Stimulated activated CD8-positive, alpha-beta memory T cell treated with anti-CD3 and anti-CD28 coated beads, Interleukin-7, amount 100 ng/mL, for 24 hours (primary cell): ENCODE measurements at regions not wholly inside any gene's neighbourhood (a gene's known extent, or its start where the extent isn't known, plus 50 kb on each side); places are given as distances from the start of the nearest gene placed in this dataset.
"Not testable (repeated sequence)": the region's sequence is repeated elsewhere in the genome, so short reads cannot be mapped to it uniquely, and the experiment has no call there.

ENCODE experiments used
- DNase-seq: peaks from one replicate; pipeline ENCODE4 v3.0.0-alpha.2; 2020; ENCODE audit warnings: low read depth

DNA sequence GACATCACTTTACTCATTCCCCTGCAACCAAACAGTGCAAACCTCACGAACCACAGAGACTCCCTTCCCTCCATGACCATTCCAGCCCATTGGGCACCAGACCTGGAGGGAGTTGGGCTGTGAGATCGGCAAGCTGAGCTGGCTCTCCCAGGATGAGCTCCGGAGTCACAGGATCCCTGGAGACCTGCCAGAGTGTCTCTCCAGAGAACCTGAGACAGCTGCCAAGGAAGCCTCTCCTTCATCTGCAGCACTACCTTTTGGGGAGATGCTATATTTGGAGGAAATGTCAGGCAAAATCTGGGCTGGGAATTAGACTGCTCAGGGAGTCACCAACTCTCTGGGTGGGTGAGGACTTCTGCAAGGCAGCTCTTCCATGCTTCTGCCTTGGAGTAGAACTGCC lies 417.4 kb downstream of the TNS1 start:
- no peak for DNase-seq

- not testable (repeated sequence) for DNase-seq
These were observed 422.4 kb downstream of the TNS1 start for GRCh38 chr2:217580407-217580806.

GRCh38 chr2:217573571-217573970 lies 429.2 kb downstream of the TNS1 start:
- no peak for DNase-seq

- DNase-seq = no peak
These were observed 432.4 kb downstream of the TNS1 start for GRCh38 chr2:217570394-217570793.

DNA sequence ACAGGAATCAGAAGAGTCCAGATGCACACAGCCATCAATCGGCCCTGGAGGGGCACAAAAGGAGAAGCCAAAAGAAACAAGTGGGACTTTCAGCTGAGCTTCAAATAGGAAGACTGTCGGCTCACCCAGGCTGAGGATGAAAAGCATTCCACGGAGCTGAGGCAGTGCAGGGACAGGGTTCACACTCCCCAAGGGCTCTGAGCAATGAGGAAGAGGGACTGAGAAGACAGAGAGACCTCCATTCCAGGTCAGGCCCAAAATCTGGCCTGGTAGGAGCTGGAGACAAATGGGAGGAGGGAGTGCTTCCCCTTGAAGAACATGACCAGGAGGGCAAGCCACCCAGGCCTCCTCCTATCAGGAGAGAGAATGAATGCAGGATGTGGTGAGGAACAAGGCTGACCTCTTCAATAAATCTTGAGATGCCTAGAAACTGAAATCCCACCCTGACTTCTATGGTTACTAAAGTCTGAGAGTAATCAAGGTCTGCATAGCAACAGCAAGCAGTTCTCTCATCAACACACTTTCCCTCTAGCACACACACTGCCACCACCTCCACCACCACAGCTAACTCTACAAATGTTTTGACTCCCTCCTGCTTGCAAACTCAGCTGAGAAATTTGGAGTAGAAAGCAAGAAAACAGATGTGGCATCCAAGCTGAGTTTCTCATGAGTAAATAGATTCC lies 434.4 kb downstream of the TNS1 start:
- DNase-seq = no peak

DNA sequence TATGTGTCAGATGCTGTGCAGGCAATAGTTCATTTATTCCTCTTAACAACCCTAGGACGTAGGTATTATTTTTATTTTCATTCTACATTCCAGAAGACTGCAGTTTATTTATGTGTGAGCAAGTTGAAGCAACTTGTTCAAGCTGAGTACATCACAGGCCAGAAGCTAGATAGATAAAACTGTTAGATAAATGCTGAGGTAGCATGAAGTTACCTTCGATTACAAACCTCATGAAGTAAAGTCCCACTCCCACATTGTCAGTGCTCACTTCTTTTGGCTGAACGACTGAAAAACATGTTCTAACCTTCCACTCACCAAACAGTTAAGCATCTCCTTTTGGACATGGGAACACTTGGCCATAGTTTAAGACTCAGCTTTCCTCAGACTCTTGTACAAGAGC lies 439.2 kb downstream of the TNS1 start:
- DNase-seq = no peak

DNA sequence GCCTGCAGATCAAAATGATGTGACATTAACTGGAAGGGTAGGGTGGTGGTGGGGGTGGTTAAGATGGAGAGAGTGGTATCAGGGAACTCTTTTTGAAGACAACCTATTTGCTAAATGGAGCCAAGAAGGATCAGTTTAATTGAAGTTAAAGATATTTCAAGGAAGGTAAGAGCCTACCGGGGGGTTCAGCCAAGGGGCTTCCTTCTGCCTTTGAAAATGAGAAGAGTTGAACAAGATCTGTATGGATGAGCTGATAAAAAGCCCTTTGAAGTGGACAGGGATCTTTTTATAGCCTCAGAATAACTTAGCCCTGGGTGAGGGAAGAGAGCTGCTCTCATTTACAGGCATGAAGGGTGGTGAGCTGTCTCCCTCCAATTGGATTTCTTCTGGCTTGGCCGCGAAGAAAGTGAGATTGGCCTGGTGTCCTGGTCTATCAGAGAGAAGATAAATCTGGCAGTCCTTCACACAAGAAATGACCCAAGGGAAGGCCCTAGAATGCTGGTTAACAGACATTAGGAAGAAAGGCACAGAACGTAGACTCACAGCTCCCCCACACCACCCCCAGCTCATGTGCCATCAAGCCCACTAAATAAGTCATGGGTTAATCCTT lies 439.8 kb downstream of the TNS1 start:
- DNase-seq = no peak

DNA sequence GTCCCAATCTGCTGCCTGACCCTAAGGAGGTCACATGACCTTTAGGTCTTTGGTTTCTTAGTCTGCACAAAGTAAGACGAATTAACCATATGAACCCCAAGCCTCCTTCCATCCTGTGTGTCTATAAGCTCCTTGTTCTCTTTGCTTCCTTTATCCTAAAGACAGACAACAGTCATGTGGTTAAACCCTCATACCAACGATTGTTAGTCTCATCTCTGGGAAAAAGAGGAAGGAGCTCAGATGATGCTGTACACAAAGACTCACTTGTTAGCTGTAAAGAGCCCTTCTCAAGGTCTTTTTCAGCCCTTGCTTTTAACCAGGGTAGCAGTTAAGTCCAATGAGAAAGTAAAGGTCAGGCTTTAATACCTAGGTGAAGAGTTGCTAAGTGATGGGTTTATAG lies 443.7 kb downstream of the TNS1 start:
- no peak for DNase-seq

GRCh38 chr2:217555081-217555876 lies 447.5 kb downstream of the TNS1 start:
- DNase-seq = no peak

- no peak for DNase-seq
These were observed 449.1 kb downstream of the TNS1 start for GRCh38 chr2:217553679-217554078.

- DNase-seq = no peak
These were observed 449.6 kb downstream of the TNS1 start for GRCh38 chr2:217553202-217553601.

- no peak for DNase-seq
These were observed 450.7 kb downstream of the TNS1 start for GRCh38 chr2:217552081-217552480.

DNA sequence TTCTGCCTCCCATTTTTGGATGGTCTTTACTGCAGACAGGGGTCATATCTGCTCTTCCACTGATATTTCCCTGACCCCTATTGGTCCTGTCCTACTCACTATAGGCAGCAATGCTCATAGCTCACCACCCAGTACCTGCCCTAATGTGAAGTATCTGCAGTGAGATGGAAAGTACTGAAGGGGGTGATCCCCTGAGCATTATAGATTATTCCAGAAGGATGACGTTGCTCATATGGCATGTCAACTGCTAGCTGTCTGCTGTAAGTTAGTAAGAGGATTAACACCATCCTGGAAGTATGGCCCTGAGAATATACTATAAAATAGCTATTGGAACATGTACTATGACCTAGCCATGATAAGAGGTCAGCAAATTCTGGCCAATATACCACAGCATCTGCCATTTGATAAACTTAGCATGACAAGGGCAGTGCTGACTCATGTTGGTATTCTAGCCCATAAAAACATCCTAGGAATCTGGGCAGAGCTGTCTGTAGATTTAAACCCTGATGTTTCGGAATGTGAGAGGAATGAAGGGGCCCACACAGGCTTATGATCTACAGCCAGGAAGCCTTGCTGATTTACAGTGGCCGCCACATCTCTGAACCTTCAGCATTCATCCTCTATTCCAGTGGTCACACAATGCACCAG lies 451.4 kb downstream of the TNS1 start:
- no peak for DNase-seq

DNA sequence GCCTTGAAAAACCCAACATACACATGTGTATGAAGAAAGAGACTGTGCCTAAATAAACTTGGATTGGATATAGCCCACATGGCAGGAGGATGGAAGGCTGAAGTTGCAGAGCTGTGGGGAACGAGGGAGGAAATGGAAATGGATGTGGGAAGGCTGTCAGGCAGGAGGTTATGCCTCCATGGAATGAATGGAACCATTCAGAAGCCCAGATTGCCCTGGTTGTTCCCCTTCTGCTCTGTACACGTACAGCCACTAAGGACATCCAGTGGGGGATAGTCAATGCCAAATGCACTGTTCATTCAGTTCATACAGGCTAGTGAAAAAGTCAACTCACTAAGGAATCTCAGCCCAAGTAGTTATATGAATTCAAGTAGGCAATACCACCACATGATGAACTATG lies 463.7 kb downstream of the TNS1 start:
- no peak for DNase-seq

DNA sequence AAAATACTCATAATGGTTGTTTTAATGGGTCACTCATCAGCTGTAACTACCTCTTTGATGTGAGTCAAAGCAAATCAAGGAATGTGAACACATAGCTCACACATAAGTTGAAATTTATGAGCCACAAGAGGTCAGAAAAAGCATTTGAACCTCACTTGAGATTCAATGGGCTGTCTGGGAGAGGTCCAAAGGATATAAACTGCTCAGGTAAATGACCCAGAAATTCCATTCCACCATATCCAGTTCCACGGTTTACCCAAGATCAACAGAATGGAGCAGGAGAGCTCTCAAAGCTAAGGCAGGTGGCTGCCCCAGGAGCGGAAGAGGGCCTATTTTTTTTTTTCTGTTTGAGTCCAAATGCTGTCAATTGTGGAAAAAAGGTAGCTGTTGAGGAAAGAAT lies 464.1 kb downstream of the TNS1 start:
- no peak for DNase-seq

DNA sequence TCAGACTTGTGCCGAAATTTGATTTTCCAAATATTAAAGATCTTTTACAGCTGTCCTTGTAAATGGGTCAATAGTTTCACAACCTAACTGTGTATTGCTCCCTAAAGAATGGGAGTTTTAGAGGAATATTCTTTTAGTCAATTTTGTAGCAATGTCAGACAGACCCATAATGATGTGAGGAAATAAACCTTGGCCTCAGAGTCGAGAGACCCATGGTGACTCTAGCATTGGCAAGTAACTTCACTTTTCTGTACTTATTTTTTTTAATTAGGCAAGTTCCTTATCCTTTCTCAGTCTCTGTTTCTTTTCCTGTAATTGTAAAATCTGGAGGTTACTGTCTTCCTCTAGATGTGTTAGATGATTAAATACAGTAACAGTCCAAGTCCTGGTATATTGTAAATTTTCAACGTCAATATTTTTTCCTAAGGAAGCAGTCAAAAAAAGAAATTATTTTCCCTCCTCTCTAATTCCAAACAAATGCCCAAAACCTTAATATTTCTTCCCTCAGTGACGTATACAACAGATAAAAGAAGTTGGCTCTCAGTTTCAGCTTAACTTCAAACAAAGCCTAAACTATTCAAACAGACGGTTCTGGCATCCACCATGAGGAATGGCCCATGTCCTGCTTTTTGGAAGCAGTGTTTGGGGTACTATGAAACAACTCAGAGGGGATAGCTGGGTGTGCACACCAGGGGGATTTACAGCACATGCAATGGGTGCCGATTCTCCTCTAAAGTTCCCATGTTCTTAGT lies 466.7 kb downstream of the TNS1 start:
- no peak for DNase-seq

DNA sequence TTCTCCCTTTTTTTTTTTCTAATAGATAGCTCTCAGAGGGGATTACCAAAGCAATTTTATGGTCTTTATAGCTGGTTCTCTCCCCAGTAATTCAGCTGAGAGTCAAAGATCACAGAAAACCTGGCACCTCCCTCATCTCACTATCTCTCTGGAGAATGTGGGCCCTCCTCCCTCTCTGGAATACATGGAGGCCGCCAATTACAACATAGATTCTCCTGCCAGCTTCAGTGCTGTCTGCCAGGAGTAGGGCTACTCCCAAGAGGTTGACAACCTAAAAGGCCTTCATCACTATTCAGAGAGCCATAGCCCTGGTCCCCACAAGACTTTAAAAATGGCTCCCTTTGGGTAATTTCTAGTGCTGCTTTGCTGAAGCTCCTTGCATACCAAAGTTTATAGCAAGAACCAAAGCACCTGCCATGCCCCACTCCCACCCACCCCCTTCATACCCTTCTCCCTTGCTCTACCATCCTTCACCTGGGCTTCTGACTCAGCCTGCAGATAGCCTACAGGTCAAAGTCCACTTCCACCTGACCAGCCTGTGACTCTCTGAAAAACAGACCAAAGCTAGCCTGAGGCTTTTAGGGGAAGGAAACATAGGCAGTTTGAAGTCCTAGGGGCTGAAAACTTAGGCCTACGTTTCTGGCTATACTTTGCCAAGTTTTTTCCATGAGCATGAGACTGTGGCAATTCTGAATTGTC lies 472.3 kb downstream of the TNS1 start:
- no peak for DNase-seq

GRCh38 chr2:217529271-217529670 lies 473.5 kb downstream of the TNS1 start:
- DNase-seq = no peak

DNA sequence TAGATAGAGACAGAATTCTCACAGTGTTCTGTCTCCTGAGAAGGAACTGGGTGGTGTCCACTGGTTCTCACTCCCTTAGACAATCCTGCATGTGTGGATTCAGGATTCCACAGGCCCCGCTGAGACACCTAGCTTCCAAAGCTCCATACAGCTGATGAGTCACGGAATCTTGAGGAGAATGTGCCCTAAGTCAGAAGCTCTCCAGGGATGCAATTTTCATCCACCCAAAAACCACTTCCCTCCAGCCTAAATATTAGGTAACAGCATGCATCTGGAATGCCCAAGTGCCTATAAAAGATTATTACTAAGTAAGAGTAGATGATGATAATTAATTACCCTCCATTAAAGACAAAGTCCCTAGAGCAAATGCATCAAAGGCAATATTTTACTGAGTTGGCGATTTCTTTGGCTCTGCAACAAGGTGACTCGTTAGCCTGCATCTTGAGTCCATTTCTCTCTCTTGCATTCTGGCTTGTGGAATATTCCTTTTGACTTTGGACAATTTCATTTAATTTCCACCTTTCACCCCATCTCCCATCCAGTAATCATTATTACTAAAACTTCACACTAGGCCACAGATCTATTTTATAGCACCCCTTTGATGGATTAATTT lies 475.1 kb downstream of the TNS1 start:
- DNase-seq = no peak

- no peak for DNase-seq
These were observed 477.7 kb downstream of the TNS1 start for GRCh38 chr2:217525076-217525475.

- DNase-seq = no peak
These were observed 479.5 kb downstream of the TNS1 start for GRCh38 chr2:217523286-217523685.
